ENCODE measurements at regions not wholly inside any gene's neighbourhood (a gene's known extent, or its start where the extent isn't known, plus 50 kb on each side); places are given as distances from the start of the nearest gene placed in this dataset.
"Not testable (repeated sequence)": the region's sequence is repeated elsewhere in the genome, so short reads cannot be mapped to it uniquely, and the experiment has no call there.

GRCh38 chr16:21516705-21517040 is 82.7 kb upstream of the METTL9 start:
- H3K27me3 Mint-ChIP-seq; POLR2A ChIA-PET; CTCF ChIA-PET; ATAC-seq; H3K27ac ChIP-seq (ENCODE audit: low read depth, low read length); H3K9me3 Mint-ChIP-seq; H3K4me1 ChIP-seq (ENCODE audit: control insufficient read depth in 2 of 2, insufficient read depth in 2 of 2, low read length in 2 of 2); H3K36me3 ChIP-seq (ENCODE audit: control insufficient read depth in 2 of 3, insufficient read depth in 3 of 3, low read length in 3 of 3); H3K9me3 ChIP-seq (ENCODE audit: control insufficient read depth in 2 of 3, low read length in 3 of 3); intact Hi-C loops (cut with micrococcal nuclease); H3K27me3 ChIP-seq (ENCODE audit: control insufficient read depth in 2 of 2, insufficient read depth in 2 of 2, low read length in 2 of 2); DNase-seq; H3K4me3 ChIP-seq (ENCODE audit: low read length): not testable (repeated sequence)
- Mint-ChIP-seq H3K4me1 (peaks cover 39 to 50% (median 45%) of the 10 kb centered on the region in 7 donors), H3K4me3 (peak overlapping the region in 2 of 10 donors; percentile 23 to 59), H3K27ac (peak overlapping the region in 2 of 9 donors; percentile 61 to 70), H3K36me3 (peaks cover 0 to 17% (median 0%) of the 10 kb centered on the region in 5 donors)

- H3K4me1 ChIP-seq (ENCODE audit: control insufficient read depth in 2 of 2, insufficient read depth in 2 of 2, low read length in 2 of 2); intact Hi-C loops (cut with micrococcal nuclease); ATAC-seq; POLR2A ChIA-PET; H3K27ac ChIP-seq (ENCODE audit: low read depth, low read length); DNase-seq; H3K9me3 Mint-ChIP-seq; H3K36me3 ChIP-seq (ENCODE audit: control insufficient read depth in 2 of 3, insufficient read depth in 3 of 3, low read length in 3 of 3); H3K4me3 ChIP-seq (ENCODE audit: low read length); CTCF ChIA-PET; H3K9me3 ChIP-seq (ENCODE audit: control insufficient read depth in 2 of 3, low read length in 3 of 3); H3K27me3 Mint-ChIP-seq; H3K27me3 ChIP-seq (ENCODE audit: control insufficient read depth in 2 of 2, insufficient read depth in 2 of 2, low read length in 2 of 2): not testable (repeated sequence)
- H3K36me3 Mint-ChIP-seq: peaks cover 0 to 17% (median 0%) of the 10 kb centered on the region in 5 donors
- H3K4me1 Mint-ChIP-seq: peaks cover 36 to 45% (median 41%) of the 10 kb centered on the region in 7 donors
- H3K27ac Mint-ChIP-seq: peak overlapping the region in 4 of 9 donors; percentile 51 to 98 (median 74)
- peak overlapping the region in 9 of 10 donors; percentile 16 to 99 (median 63) for H3K4me3 Mint-ChIP-seq
These were observed 82.1 kb upstream of the METTL9 start for GRCh38 chr16:21517263-21517662.

GRCh38 chr16:21519361-21520133 is 79.8 kb upstream of the METTL9 start:
- peak overlapping the region; percentile 86 for H3K4me3 ChIP-seq (ENCODE audit: low read length)
- H3K36me3 ChIP-seq (ENCODE audit: control insufficient read depth in 2 of 3, insufficient read depth in 3 of 3, low read length in 3 of 3); H3K27me3 Mint-ChIP-seq; H3K9me3 Mint-ChIP-seq; H3K9me3 ChIP-seq (ENCODE audit: control insufficient read depth in 2 of 3, low read length in 3 of 3); H3K4me1 ChIP-seq (ENCODE audit: control insufficient read depth in 2 of 2, insufficient read depth in 2 of 2, low read length in 2 of 2); H3K27me3 ChIP-seq (ENCODE audit: control insufficient read depth in 2 of 2, insufficient read depth in 2 of 2, low read length in 2 of 2); CTCF ChIA-PET: not testable (repeated sequence)
- intact Hi-C loops (cut with micrococcal nuclease): loop anchor here (1.0 to 10.0 kb wide), 7 partner anchors 35 to 855 kb away; partner anchors contain the start of genes METTL9 (in 2 of the 2), CDR2 (in 1 of the 2), DCUN1D3 (in 1 of the 2) and LYRM1 (in 1 of the 2)
- Mint-ChIP-seq H3K4me3 (peak overlapping the region; percentile 91 to 99 (median 96)), H3K4me1 (peaks cover 25 to 30% (median 27%) of the 10 kb centered on the region in 7 donors), H3K27ac (peak overlapping the region; percentile 97 to 99 (median 98)), H3K36me3 (peaks cover 0 to 17% (median 0%) of the 10 kb centered on the region in 5 donors)
- peak in 4 of 9 donors; percentile 46 to 66 (median 61) for DNase-seq
- POLR2A ChIA-PET: interaction anchor here (2.1 kb wide), 1 partner anchor 13 kb away, joined by 7 read pairs; no protein-coding TSS in a partner anchor
- peak overlapping the region; percentile 99 for H3K27ac ChIP-seq (ENCODE audit: low read depth, low read length)
- peak; percentile 34 for ATAC-seq

GRCh38 chr16:21520134-21521047 is 79.0 kb upstream of the METTL9 start:
- peak overlapping the region; percentile 86 for H3K4me3 ChIP-seq (ENCODE audit: low read length)
- intact Hi-C loops (cut with micrococcal nuclease): loop anchor here (1.0 to 10.0 kb wide), 7 partner anchors 34 to 854 kb away; partner anchors contain the start of genes METTL9 (in 2 of the 2), CDR2 (in 1 of the 2), DCUN1D3 (in 1 of the 2) and LYRM1 (in 1 of the 2)

GRCh38 chr16:21521048-21521389 is 78.4 kb upstream of the METTL9 start:
- H3K27ac ChIP-seq (ENCODE audit: low read depth, low read length); CTCF ChIA-PET; H3K27me3 ChIP-seq (ENCODE audit: control insufficient read depth in 2 of 2, insufficient read depth in 2 of 2, low read length in 2 of 2); ATAC-seq; DNase-seq; H3K27me3 Mint-ChIP-seq; H3K9me3 Mint-ChIP-seq; H3K4me1 ChIP-seq (ENCODE audit: control insufficient read depth in 2 of 2, insufficient read depth in 2 of 2, low read length in 2 of 2); H3K4me3 ChIP-seq (ENCODE audit: low read length); H3K36me3 ChIP-seq (ENCODE audit: control insufficient read depth in 2 of 3, insufficient read depth in 3 of 3, low read length in 3 of 3); H3K9me3 ChIP-seq (ENCODE audit: control insufficient read depth in 2 of 3, low read length in 3 of 3): not testable (repeated sequence)
- intact Hi-C loops (cut with micrococcal nuclease): loop anchor here (2.0 to 10.0 kb wide), 3 partner anchors 124 to 780 kb away; partner anchors contain the start of genes DCUN1D3 (in 1 of the 2), LYRM1 (in 1 of the 2) and THUMPD1 (in 1 of the 2)
- H3K27ac Mint-ChIP-seq: peak overlapping the region in 3 of 9 donors; percentile 43 to 99 (median 58)
- POLR2A ChIA-PET: interaction anchor here (1.3 kb wide), 1 partner anchor 77 kb away, joined by 8 read pairs; no protein-coding TSS in a partner anchor
- H3K4me1 Mint-ChIP-seq: peaks cover 15 to 20% (median 18%) of the 10 kb centered on the region in 7 donors
- peak overlapping the region in 8 of 10 donors; percentile 29 to 77 (median 39) for H3K4me3 Mint-ChIP-seq
- peaks cover 0 to 14% (median 0%) of the 10 kb centered on the region in 5 donors for H3K36me3 Mint-ChIP-seq

More at GRCh38 chr16:21520134-21521047, 79.0 kb upstream of the METTL9 start:
- Mint-ChIP-seq H3K4me1 (peaks cover 21 to 26% (median 23%) of the 10 kb centered on the region in 7 donors), H3K27ac (peak overlapping the region; percentile 97 to 99 (median 98)), H3K36me3 (peaks cover 0 to 17% (median 0%) of the 10 kb centered on the region in 5 donors), H3K4me3 (peak overlapping the region; percentile 91 to 99 (median 96))
- H3K27me3 Mint-ChIP-seq; CTCF ChIA-PET; H3K9me3 Mint-ChIP-seq; H3K4me1 ChIP-seq (ENCODE audit: control insufficient read depth in 2 of 2, insufficient read depth in 2 of 2, low read length in 2 of 2); H3K9me3 ChIP-seq (ENCODE audit: control insufficient read depth in 2 of 3, low read length in 3 of 3); H3K27me3 ChIP-seq (ENCODE audit: control insufficient read depth in 2 of 2, insufficient read depth in 2 of 2, low read length in 2 of 2); H3K36me3 ChIP-seq (ENCODE audit: control insufficient read depth in 2 of 3, insufficient read depth in 3 of 3, low read length in 3 of 3): not testable (repeated sequence)
- DNase-seq: peak; percentile 93 to 100 (median 98)
- POLR2A ChIA-PET: interaction anchor here (1.3 to 2.1 kb wide), 2 partner anchors 13 to 78 kb away, joined by 7 to 8 read pairs; no protein-coding TSS in a partner anchor
- peak; percentile 90 for ATAC-seq
- H3K27ac ChIP-seq (ENCODE audit: low read depth, low read length): peak overlapping the region; percentile 99
